Trophoblast cell (in vitro differentiated cells and primary cell): ENCODE measurements at regions not wholly inside any gene's neighbourhood (a gene's known extent, or its start where the extent isn't known, plus 50 kb on each side); places are given as distances from the start of the nearest gene placed in this dataset.
A peak's percentile ranks its signal among the peaks of the same experiment; 100 is the strongest.
"Not testable (repeated sequence)": the region's sequence is repeated elsewhere in the genome, so short reads cannot be mapped to it uniquely, and the experiment has no call there.

Experiments used
- DNase-seq, 2 donors: peaks; one replicate each; pipeline ENCODE4 v3.0.0-alpha.2; 2016
- H2AFZ ChIP-seq: 2 replicates; pipeline ENCODE4 v1.6.1; 2013; ENCODE audit warnings: low read length, moderate library complexity, mild to moderate bottlenecking; ENCODE audit not compliant: insufficient read depth, poor library complexity
- H2AK5ac ChIP-seq: 2 replicates; pipeline ENCODE4 v1.6.1; 2013; ENCODE audit warnings: mild to moderate bottlenecking, low read length
- H2BK120ac ChIP-seq: 2 replicates; pipeline ENCODE4 v1.6.1; 2013; ENCODE audit warnings: low read length, mild to moderate bottlenecking, moderate library complexity; ENCODE audit not compliant: insufficient read depth, poor library complexity
- H2BK12ac ChIP-seq: 2 replicates; pipeline ENCODE4 v1.6.1; 2013; ENCODE audit warnings: mild to moderate bottlenecking, low read length, moderate library complexity
- H2BK5ac ChIP-seq: 2 replicates; pipeline ENCODE4 v1.6.1; 2013; ENCODE audit warnings: low read length, low read depth, moderate library complexity, mild to moderate bottlenecking; ENCODE audit not compliant: poor library complexity
- H3K14ac ChIP-seq: 2 replicates; pipeline ENCODE4 v1.6.1; 2013; ENCODE audit warnings: mild to moderate bottlenecking, low read length
- H3K18ac ChIP-seq: 2 replicates; pipeline ENCODE4 v1.6.1; 2013; ENCODE audit warnings: mild to moderate bottlenecking, low read length
- H3K23ac ChIP-seq: 2 replicates; pipeline ENCODE4 v1.6.1; 2013; ENCODE audit warnings: low read length
- H3K27ac ChIP-seq: 2 replicates; pipeline ENCODE4 v1.5.1; 2013; ENCODE audit warnings: low read depth, mild to moderate bottlenecking, inconsistent platforms, low read length, moderate library complexity
- H3K27me3 ChIP-seq: 2 replicates; pipeline ENCODE4 v1.6.1; 2013; ENCODE audit warnings: inconsistent platforms, mild to moderate bottlenecking, low read length, moderate library complexity; ENCODE audit not compliant: insufficient read depth
- H3K36me3 ChIP-seq, 2 experiments: 1 replicate in 1 of 2; 2 replicates in 1 of 2; pipeline ENCODE4 v1.6.1; 2013; ENCODE audit warnings: low read length in 2 of 2, mild to moderate bottlenecking in 2 of 2, moderate library complexity in 1 of 2; ENCODE audit not compliant: insufficient read depth in 2 of 2, control insufficient read depth in 1 of 2
- H3K4ac ChIP-seq: 2 replicates; pipeline ENCODE4 v1.6.1; 2013; ENCODE audit warnings: low read depth, mild to moderate bottlenecking, low read length, moderate library complexity
- H3K4me1 ChIP-seq, 2 experiments: 1 replicate in 1 of 2; 2 replicates in 1 of 2; pipeline ENCODE4 v1.6.1; 2013; ENCODE audit warnings: low read length in 2 of 2, mild to moderate bottlenecking in 2 of 2, moderate library complexity in 1 of 2; ENCODE audit not compliant: insufficient read depth in 2 of 2, control insufficient read depth in 1 of 2
- H3K4me2 ChIP-seq: 2 replicates; pipeline ENCODE4 v1.6.1; 2013; ENCODE audit warnings: inconsistent platforms, mild to moderate bottlenecking, low read length, moderate library complexity
- H3K4me3 ChIP-seq: 2 replicates; pipeline ENCODE4 v1.5.1; 2013; ENCODE audit warnings: mild to moderate bottlenecking, low read depth, low read length, inconsistent platforms
- H3K79me1 ChIP-seq: one replicate; pipeline ENCODE4 v1.6.1; 2013; ENCODE audit warnings: low read length
- H3K79me2 ChIP-seq: 2 replicates; pipeline ENCODE4 v1.6.1; 2013; ENCODE audit warnings: low read length, mild to moderate bottlenecking; ENCODE audit not compliant: control insufficient read depth, insufficient read depth, poor library complexity
- H3K9ac ChIP-seq: 2 replicates; pipeline ENCODE4 v1.6.1; 2013; ENCODE audit warnings: mild to moderate bottlenecking, low read length
- H3K9me3 ChIP-seq: 2 replicates; pipeline ENCODE4 v1.6.1; 2013; ENCODE audit warnings: low read depth, mild to moderate bottlenecking, control low read depth, inconsistent platforms, low read length; ENCODE audit not compliant: insufficient read depth
- H4K12ac ChIP-seq: 2 replicates; pipeline ENCODE4 v1.6.1; 2013; ENCODE audit warnings: low read depth, mild to moderate bottlenecking, low read length, moderate library complexity
- H4K8ac ChIP-seq: 2 replicates; pipeline ENCODE4 v1.6.1; 2013; ENCODE audit warnings: low read depth, mild to moderate bottlenecking, low read length, moderate library complexity
- H4K91ac ChIP-seq: one replicate; pipeline ENCODE4 v1.6.1; 2013; ENCODE audit warnings: low read depth, mild to moderate bottlenecking, low read length, moderate library complexity
- WGBS: extraction: QIAGEN DNeasy Blood & Tissue Kit; methylation state at CpG from one replicate; pipeline ENCODE4 v1.1.7; 2013; ENCODE audit warnings: missing lambda C conversion rate; ENCODE audit not compliant: insufficient read length, insufficient coverage; ENCODE audit errors: extremely low coverage; 5-methylcytosine and 5-hydroxymethylcytosine counted together

GRCh38 chr7:65551042-65551441 is 177.4 kb downstream of the ZNF92 start:
- not testable (repeated sequence) for H3K9me3 ChIP-seq, H4K12ac ChIP-seq, H2AFZ ChIP-seq

GRCh38 chr7:65554553-65555476 is 181.2 kb downstream of the ZNF92 start:
- H3K36me3 ChIP-seq, H3K27me3 ChIP-seq, H3K4ac ChIP-seq, H2BK120ac ChIP-seq, H3K9me3 ChIP-seq, H3K14ac ChIP-seq, H2BK5ac ChIP-seq, H3K27ac ChIP-seq, H2AFZ ChIP-seq, H3K79me2 ChIP-seq, H3K4me1 ChIP-seq, H3K4me2 ChIP-seq, H4K91ac ChIP-seq, H2AK5ac ChIP-seq, H4K12ac ChIP-seq, H3K79me1 ChIP-seq, H3K9ac ChIP-seq, H3K4me3 ChIP-seq, H2BK12ac ChIP-seq, H3K23ac ChIP-seq, H3K18ac ChIP-seq, H4K8ac ChIP-seq, DNase-seq: not testable (repeated sequence)
- no CpG with 5 or more reads among the region's 85 CpGs for WGBS

More at GRCh38 chr7:65551042-65551441, 177.4 kb downstream of the ZNF92 start:
- not testable (repeated sequence) for H3K4me1 ChIP-seq, H3K79me2 ChIP-seq, H3K4me3 ChIP-seq, H4K91ac ChIP-seq, H3K27me3 ChIP-seq, H3K4ac ChIP-seq, H2BK5ac ChIP-seq, H3K18ac ChIP-seq, H2AK5ac ChIP-seq, H2BK12ac ChIP-seq, H4K8ac ChIP-seq, H3K27ac ChIP-seq, H3K23ac ChIP-seq, H2BK120ac ChIP-seq, H3K36me3 ChIP-seq, H3K14ac ChIP-seq, H3K79me1 ChIP-seq, H3K4me2 ChIP-seq, H3K9ac ChIP-seq, DNase-seq
- 100% methylated on average over 1 of the region's 1 CpG for WGBS

- H2BK120ac ChIP-seq, H3K9me3 ChIP-seq, H3K18ac ChIP-seq, H2AFZ ChIP-seq, H3K14ac ChIP-seq, H3K36me3 ChIP-seq, H2BK12ac ChIP-seq, H3K27ac ChIP-seq, H3K4me1 ChIP-seq, H3K9ac ChIP-seq, H3K27me3 ChIP-seq, H4K8ac ChIP-seq, H3K79me2 ChIP-seq, H4K91ac ChIP-seq, H3K4me3 ChIP-seq, H2BK5ac ChIP-seq, H3K4me2 ChIP-seq, H3K23ac ChIP-seq, H3K4ac ChIP-seq, H2AK5ac ChIP-seq, H4K12ac ChIP-seq, H3K79me1 ChIP-seq: not testable (repeated sequence)
- DNase-seq, result peak in 1 of 2 donors; percentile 0
- no CpG with 5 or more reads among the region's 4 CpGs for whole genome bisulfite sequencing
These were observed 184.9 kb downstream of the ZNF92 start for GRCh38 chr7:65558584-65558983.

- H3K18ac ChIP-seq, H3K36me3 ChIP-seq, H4K91ac ChIP-seq, H3K14ac ChIP-seq, H2AFZ ChIP-seq, H4K8ac ChIP-seq, DNase-seq, H3K9me3 ChIP-seq, H3K27me3 ChIP-seq, H3K4ac ChIP-seq, H3K79me2 ChIP-seq, H3K4me1 ChIP-seq, H2BK5ac ChIP-seq, H3K4me3 ChIP-seq, H3K4me2 ChIP-seq, H3K27ac ChIP-seq, H2BK120ac ChIP-seq, H2BK12ac ChIP-seq, H2AK5ac ChIP-seq, H3K9ac ChIP-seq, H3K79me1 ChIP-seq, H3K23ac ChIP-seq, H4K12ac ChIP-seq: not testable (repeated sequence)
- WGBS, result no CpG with 5 or more reads among the region's 6 CpGs
These were observed 188.2 kb downstream of the ZNF92 start for GRCh38 chr7:65561786-65562372.
